SK-N-SH (cell line): ENCODE measurements at regions not wholly inside any gene's neighbourhood (a gene's known extent, or its start where the extent isn't known, plus 50 kb on each side); places are given as distances from the start of the nearest gene placed in this dataset.

ENCODE experiments used
- CTCF ChIA-PET: fragments of 300-600, 350-600 bp; formaldehyde crosslinking; extraction: SDS; loops from one replicate; lab custom pipeline; 2021; lab: Yijun Ruan, JAX
- POLR2A ChIA-PET: fragments of 350-600 bp; sonication (Branson Sonifier 250); formaldehyde crosslinking; extraction: SDS; loops from one replicate; lab custom pipeline; 2020; ENCODE audit warnings: antibody characterized with exemption, inconsistent platforms; lab: Yijun Ruan, JAX
- DNase-seq: peaks from one replicate; pipeline ENCODE4 v3.0.0; 2012
- H2AFZ ChIP-seq: fragments of 200-600 bp; sonication (generic); 2 replicates; pipeline ENCODE4 v1.8.1; 2016; ENCODE audit warnings: antibody characterized with exemption, mild to moderate bottlenecking, low read depth
- H3F3A ChIP-seq: fragments of 200-600 bp; sonication (generic); replicated peaks from 2 replicates; pipeline ENCODE3; 2016; ENCODE audit warnings: antibody characterized with exemption, mild to moderate bottlenecking; ENCODE audit not compliant: insufficient read depth
- H3K27ac ChIP-seq, 2 experiments: fragments of 200-500 bp in 1 of 2; fragments of 200-600 bp in 1 of 2; sonication (Bioruptor generic) in 1 of 2; sonication (generic), shearing (Covaris generic) in 1 of 2; 2 replicates each; pipeline versions ENCODE4 v1.5.1 to v1.6.1; 2014 to 2016; ENCODE audit warnings: low read depth in 2 of 2, inconsistent platforms in 1 of 2, low read length in 1 of 2, mild to moderate bottlenecking in 1 of 2, mixed read lengths in 1 of 2
- H3K27me3 ChIP-seq: fragments of 200-600 bp; sonication (generic), shearing (Covaris generic); 2 replicates; pipeline ENCODE4 v1.6.1; 2016; ENCODE audit warnings: mixed run types; ENCODE audit not compliant: insufficient read depth
- H3K36me3 ChIP-seq, 2 experiments: fragments of 200-500 bp in 1 of 2; fragments of 200-600 bp in 1 of 2; sonication (Bioruptor generic) in 1 of 2; sonication (generic) in 1 of 2; replicated peaks in 1 of 2; 2 replicates each; pipeline versions ENCODE3 to v1.5.1; 2014 to 2016; ENCODE audit warnings: low read length in 1 of 2, mild to moderate bottlenecking in 1 of 2; ENCODE audit not compliant: insufficient read depth in 2 of 2, control insufficient read depth in 1 of 2
- H3K4me1 ChIP-seq, 2 experiments: fragments of 200-500 bp in 1 of 2; fragments of 200-600 bp in 1 of 2; sonication (Bioruptor generic) in 1 of 2; sonication (generic), shearing (Covaris generic) in 1 of 2; 2 replicates each; pipeline versions ENCODE4 v1.5.1 to v1.6.1; 2014 to 2016; ENCODE audit warnings: low read depth in 1 of 2, low read length in 1 of 2, mixed run types in 1 of 2; ENCODE audit not compliant: insufficient read depth in 2 of 2, control insufficient read depth in 1 of 2
- H3K4me2 ChIP-seq: fragments of 200-600 bp; sonication (generic), shearing (Covaris generic); 2 replicates; pipeline ENCODE4 v1.6.1; 2017; ENCODE audit warnings: mixed run types
- H3K4me3 ChIP-seq, 2 experiments: fragments of 200-500 bp in 1 of 2; fragments of 200-600 bp in 1 of 2; sonication (Bioruptor generic) in 1 of 2; sonication (generic), shearing (Covaris generic) in 1 of 2; 2 replicates each; pipeline versions ENCODE4 v1.5.1 to v1.8.1; 2014 to 2016; ENCODE audit warnings: low read depth in 2 of 2, inconsistent platforms in 1 of 2, low read length in 1 of 2, mild to moderate bottlenecking in 1 of 2, mixed read lengths in 1 of 2, moderate library complexity in 1 of 2
- H3K79me2 ChIP-seq: fragments of 200-600 bp; sonication (generic); 2 replicates; pipeline ENCODE4 v1.8.1; 2017; ENCODE audit warnings: mild to moderate bottlenecking; ENCODE audit not compliant: insufficient read depth
- H3K9ac ChIP-seq: fragments of 200-600 bp; sonication (generic); 2 replicates; pipeline ENCODE4 v1.6.1; 2017; ENCODE audit warnings: mixed run types
- H3K9me2 ChIP-seq: fragments of 200-600 bp; sonication (generic); 2 replicates; pipeline ENCODE4 v1.6.1; 2017; ENCODE audit warnings: mixed run types
- H3K9me3 ChIP-seq: fragments of 200-600 bp; sonication (generic); 2 replicates; pipeline ENCODE4 v1.6.1; 2017; ENCODE audit warnings: mixed run types, mild to moderate bottlenecking, moderate library complexity
- H4K20me1 ChIP-seq: fragments of 200-600 bp; sonication (generic); 2 replicates; pipeline ENCODE4 v1.6.1; 2017; ENCODE audit warnings: mild to moderate bottlenecking, mixed run types; ENCODE audit not compliant: insufficient read depth
- CTCF ChIP-seq: fragments of 200-600 bp; sonication (generic); IDR thresholded peaks from 2 replicates; pipeline ENCODE4 v1.6.1; 2017; ENCODE audit warnings: antibody characterized with exemption, mild to moderate bottlenecking, moderate library complexity
- ELF1 ChIP-seq: IDR thresholded peaks from 2 replicates; pipeline ENCODE4 v1.4.0; 2012
- GABPA ChIP-seq: IDR thresholded peaks from 2 replicates; pipeline ENCODE4 v1.4.0; 2012; ENCODE audit warnings: low read depth, mild to moderate bottlenecking
- NFIC ChIP-seq: IDR thresholded peaks from 2 replicates; pipeline ENCODE4 v1.4.0; 2012; ENCODE audit warnings: borderline replicate concordance
- PBX3 ChIP-seq: IDR thresholded peaks from 2 replicates; pipeline ENCODE4; 2012
- RAD21 ChIP-seq: IDR thresholded peaks from 2 replicates; pipeline ENCODE4 v1.6.1; 2012; ENCODE audit warnings: mild to moderate bottlenecking, low read length
- SMC3 ChIP-seq: IDR thresholded peaks from 2 replicates; pipeline ENCODE4 v1.6.1; 2012; ENCODE audit warnings: low read depth, low read length, improper control_type of control experiment
- WGBS: methylation state at CpG from one replicate; pipeline ENCODE4 v1.1.6; 2017; ENCODE audit warnings: low lambda C conversion rate; 5-methylcytosine and 5-hydroxymethylcytosine counted together

DNA sequence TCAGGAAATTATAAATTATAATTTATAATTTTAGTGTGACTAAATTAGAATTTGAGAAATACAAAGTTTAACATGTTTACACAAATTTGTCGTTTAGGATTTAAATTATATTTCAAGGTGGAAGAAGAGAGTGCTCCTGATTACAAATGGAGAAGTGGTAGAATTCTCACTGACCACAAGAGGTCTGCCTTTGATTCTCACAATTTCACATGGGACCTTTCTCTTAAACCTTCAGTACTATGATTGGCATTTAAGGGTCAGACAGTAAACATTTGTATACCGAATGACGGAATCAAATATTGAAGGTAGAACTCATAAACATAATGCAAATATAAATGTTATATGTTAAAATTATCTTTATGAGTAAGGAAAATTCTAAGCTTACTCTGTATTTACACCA is 171.7 kb downstream of the SLIT2 start:
- H4K20me1 ChIP-seq, result peaks cover 5% of the 10 kb centered on the region; the same call in 1 of the 2 replicates
- no peaks in the 10 kb centered on the region for H3K9me3 ChIP-seq
- H3K36me3 ChIP-seq, result no peaks in the 10 kb centered on the region
- H3K4me3 ChIP-seq, result no peak overlapping the region
- DNase-seq, result no peak
- 87% methylated on average over 3 of the region's 3 CpGs for WGBS
- H3K4me2 ChIP-seq, result no peak overlapping the region
- no peaks in the 10 kb centered on the region for H3K9me2 ChIP-seq
- no peaks in the 10 kb centered on the region for H3F3A ChIP-seq
- ChIA-PET POLR2A (no interaction called here), CTCF (interaction anchor here (0.6 kb wide), 1 partner anchor 173 kb away, joined by 3 read pairs; no protein-coding TSS in a partner anchor)
- TF ChIP-seq CTCF (peak; percentile 11; the same call in 1 of the 2 replicates), RAD21 (peak; percentile 20; the same call in 1 of the 2 replicates), GABPA (no peak)
- H3K4me1 ChIP-seq, result peaks cover 0 to 11% of the 10 kb centered on the region in 2 experiments
- peaks cover 10% of the 10 kb centered on the region for H3K79me2 ChIP-seq
- H2AFZ ChIP-seq, result no peak overlapping the region
- no peak overlapping the region for H3K9ac ChIP-seq
- no peaks in the 10 kb centered on the region for H3K27me3 ChIP-seq
- H3K27ac ChIP-seq, result no peak overlapping the region

DNA sequence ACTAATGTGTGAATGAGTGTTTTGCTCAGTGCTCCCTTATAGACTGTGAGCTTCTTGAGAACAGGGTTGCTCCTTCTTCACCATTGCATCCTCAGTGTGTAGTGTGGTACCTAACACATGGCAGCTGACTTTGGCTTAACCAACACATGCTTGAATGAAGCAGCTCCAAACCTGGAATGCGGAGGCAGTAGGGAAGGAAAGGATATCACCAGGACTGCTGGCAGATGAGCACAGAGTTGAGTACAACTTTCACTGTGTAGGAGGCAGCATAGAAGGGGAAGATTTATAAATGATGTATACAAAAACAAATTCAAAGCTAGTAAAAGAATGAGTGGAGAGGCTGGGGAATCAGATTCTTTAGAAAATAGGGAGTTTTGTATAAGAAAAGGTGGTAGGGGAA is 174.3 kb downstream of the SLIT2 start:
- ChIA-PET CTCF (interaction anchor here (0.6 to 9.2 kb wide), 12 partner anchors 9 to 259 kb away, joined by 3 to 55 read pairs (median 4); no protein-coding TSS in a partner anchor), POLR2A (no interaction called here)
- Histone ChIP-seq H2AFZ (no peak overlapping the region), H3K9ac (no peak overlapping the region), H3K36me3 (no peaks in the 10 kb centered on the region), H3K27me3 (no peaks in the 10 kb centered on the region), H3K4me3 (no peak overlapping the region), H3K79me2 (peaks cover 26% of the 10 kb centered on the region; the same call in 1 of the 2 replicates), H3K4me2 (no peak overlapping the region), H3F3A (no peaks in the 10 kb centered on the region), H3K9me2 (no peaks in the 10 kb centered on the region), H3K9me3 (no peaks in the 10 kb centered on the region), H3K4me1 (peaks cover 0 to 7% of the 10 kb centered on the region in 2 experiments; a peak in 3 of 4 replicates), H4K20me1 (peaks cover 5% of the 10 kb centered on the region; the same call in 1 of the 2 replicates), H3K27ac (no peak overlapping the region)
- WGBS, result 96% methylated on average over 1 of the region's 1 CpG
- no peak for TF ChIP-seq PBX3
- DNase-seq, result no peak

- Histone ChIP-seq H3K9me2 (no peaks in the 10 kb centered on the region), H3K27ac (no peak overlapping the region), H3K9ac (no peak overlapping the region), H3K4me1 (peaks cover 3 to 18% of the 10 kb centered on the region in 2 experiments; a peak in 3 of 4 replicates), H3K36me3 (no peaks in the 10 kb centered on the region), H3K27me3 (no peaks in the 10 kb centered on the region), H3K4me3 (no peak overlapping the region), H3F3A (no peaks in the 10 kb centered on the region), H3K79me2 (peaks cover 37% of the 10 kb centered on the region; the same call in 1 of the 2 replicates), H3K9me3 (no peaks in the 10 kb centered on the region), H4K20me1 (no peaks in the 10 kb centered on the region; the same call in 1 of the 2 replicates), H3K4me2 (no peak overlapping the region), H2AFZ (no peak overlapping the region)
- ChIA-PET POLR2A (no interaction called here), CTCF (interaction anchor here (0.6 to 9.2 kb wide), 17 partner anchors 9 to 1202 kb away, joined by 3 to 55 read pairs (median 3); no protein-coding TSS in a partner anchor)
- TF ChIP-seq CTCF (peak; percentile 52), ELF1 (no peak), NFIC (no peak), SMC3 (peak; percentile 26; the same call in 1 of the 2 replicates), RAD21 (peak; percentile 69)
- 81% methylated on average over 8 of the region's 8 CpGs for WGBS
- no peak for DNase-seq
Observed at GRCh38 chr4:20428436-20429160, 176.9 kb downstream of the SLIT2 start.
